HG03432 (cell line): ENCODE measurements at regions not wholly inside any gene's neighbourhood (a gene's known extent, or its start where the extent isn't known, plus 50 kb on each side); places are given as distances from the start of the nearest gene placed in this dataset.
"Not testable (repeated sequence)": the region's sequence is repeated elsewhere in the genome, so short reads cannot be mapped to it uniquely, and the experiment has no call there.

Experiments used
- ATAC-seq: cut with Tn5 transposase; IDR thresholded peaks from one replicate; pipeline ENCODE4 v1.9.1; 2021; ENCODE audit warnings: mild to moderate bottlenecking, moderate library complexity; ENCODE audit not compliant: unreplicated experiment

- ATAC-seq: no peak
These were observed 60.1 kb upstream of the FAM171A1 start for GRCh38 chr10:15430969-15431771.

- no peak for ATAC-seq
These were observed 57.6 kb upstream of the FAM171A1 start for GRCh38 chr10:15428681-15429080.

- ATAC-seq: no peak
These were observed 56.8 kb upstream of the FAM171A1 start for GRCh38 chr10:15427843-15428414.

GRCh38 chr10:15426558-15426957, 55.5 kb upstream of the FAM171A1 start:
- ATAC-seq: no peak

GRCh38 chr10:15426115-15426514, 55.0 kb upstream of the FAM171A1 start:
- no peak for ATAC-seq

GRCh38 chr10:15421875-15422274, 50.8 kb upstream of the FAM171A1 start:
- ATAC-seq: not testable (repeated sequence)
